ENCODE measurements at regions not wholly inside any gene's neighbourhood (a gene's known extent, or its start where the extent isn't known, plus 50 kb on each side); places are given as distances from the start of the nearest gene placed in this dataset.
"Not testable (repeated sequence)": the region's sequence is repeated elsewhere in the genome, so short reads cannot be mapped to it uniquely, and the experiment has no call there.

DNA sequence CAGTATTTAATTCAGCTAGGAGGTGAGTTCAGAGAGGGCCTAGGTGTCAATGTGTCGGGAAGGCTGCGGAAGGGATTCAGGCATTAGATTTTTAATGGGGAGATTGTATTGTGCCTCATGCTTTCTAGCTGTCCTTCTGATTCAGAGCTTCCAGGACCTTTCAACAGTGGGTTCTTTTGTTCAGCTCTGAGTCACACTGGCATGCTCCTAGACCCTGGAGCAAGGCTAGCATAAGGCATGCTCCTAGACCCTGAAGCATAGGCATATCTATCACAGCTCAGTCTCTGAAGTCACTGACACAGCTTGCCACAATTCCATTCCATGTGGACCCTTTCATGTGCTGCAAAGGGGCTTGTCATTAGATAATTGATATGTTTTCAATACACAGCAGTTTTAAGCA, 396.9 kb downstream of the RAB38 start:
- Histone ChIP-seq H3K27me3 (replicated peaks in 1 of 2; ENCODE audit: control insufficient read depth in 2 of 2, extremely low read depth in 1 of 2, insufficient read depth in 2 of 2, low read length in 1 of 2) (no peaks in the 10 kb centered on the region), H3K36me3 (ENCODE audit: control insufficient read depth in 2 of 2, extremely low read depth in 1 of 2, insufficient read depth in 1 of 2, low read length in 1 of 2) (no peaks in the 10 kb centered on the region), H3K4me1 (ENCODE audit: control insufficient read depth in 1 of 2, extremely low read depth in 1 of 2, insufficient read depth in 2 of 2, low read length in 2 of 2) (no peaks in the 10 kb centered on the region), H3K27ac (ENCODE audit: low read length) (no peak overlapping the region), H3K9me3 (no peaks in the 10 kb centered on the region), H3K4me3 (ENCODE audit: control insufficient read depth in 1 of 2, extremely low read depth in 1 of 2, low read length in 1 of 2) (no peak overlapping the region)
- DNase-seq (no peak), ATAC-seq (replicated peaks in 1 of 4) (no peak)
- no CpG with 5 or more reads among the region's 2 CpGs for WGBS (ENCODE audit: insufficient coverage)
- ChIA-PET POLR2A (no interaction called here), CTCF (no interaction called here)
- H3K36me3 Mint-ChIP-seq, result no peaks in the 10 kb centered on the region
- no peak overlapping the region for H3K27ac Mint-ChIP-seq
- H3K4me1 Mint-ChIP-seq, result no peaks in the 10 kb centered on the region
- no peak overlapping the region for H3K4me3 Mint-ChIP-seq
- peaks cover 0 to 7% (median 2%) of the 10 kb centered on the region in 3 donors for H3K9me3 Mint-ChIP-seq
- H3K27me3 Mint-ChIP-seq, result no peaks in the 10 kb centered on the region

DNA sequence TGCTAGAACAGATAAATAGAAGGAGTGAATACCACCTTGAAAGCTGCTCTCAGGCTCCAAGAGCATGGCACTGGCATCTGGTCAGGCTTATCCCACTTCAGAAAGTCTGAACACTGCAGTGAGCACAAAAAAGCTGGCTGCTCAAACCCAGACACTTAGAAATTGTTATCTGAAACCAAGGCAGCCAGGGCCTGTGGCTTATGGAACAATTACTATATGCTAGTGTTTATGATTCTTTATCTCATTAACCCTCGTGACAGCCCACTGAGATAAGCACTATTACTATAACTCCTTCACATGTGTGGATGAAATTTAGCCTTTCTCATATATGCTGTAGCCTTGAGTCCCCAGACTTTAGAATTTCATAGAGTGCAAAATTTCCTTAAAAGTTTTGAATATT, 400.2 kb downstream of the RAB38 start:
- ChIA-PET POLR2A (no interaction called here), CTCF (no interaction called here)
- WGBS (ENCODE audit: insufficient coverage), result no CpG with 5 or more reads among the region's 1 CpG
- ATAC-seq (replicated peaks in 1 of 4) (no peak), DNase-seq (no peak)
- H3K27me3 ChIP-seq (replicated peaks in 1 of 2; ENCODE audit: control insufficient read depth in 2 of 2, extremely low read depth in 1 of 2, insufficient read depth in 2 of 2, low read length in 1 of 2), result no peaks in the 10 kb centered on the region
- H3K27ac ChIP-seq (ENCODE audit: low read length), result no peak overlapping the region
- no peaks in the 10 kb centered on the region for H3K4me1 Mint-ChIP-seq
- no peaks in the 10 kb centered on the region for H3K36me3 ChIP-seq (ENCODE audit: control insufficient read depth in 2 of 2, extremely low read depth in 1 of 2, insufficient read depth in 1 of 2, low read length in 1 of 2)
- H3K4me3 Mint-ChIP-seq, result no peak overlapping the region
- no peaks in the 10 kb centered on the region for H3K27me3 Mint-ChIP-seq
- H3K36me3 Mint-ChIP-seq, result no peaks in the 10 kb centered on the region
- no peaks in the 10 kb centered on the region for H3K9me3 ChIP-seq
- H3K4me1 ChIP-seq (ENCODE audit: control insufficient read depth in 1 of 2, extremely low read depth in 1 of 2, insufficient read depth in 2 of 2, low read length in 2 of 2), result no peaks in the 10 kb centered on the region
- no peak overlapping the region for H3K4me3 ChIP-seq (ENCODE audit: control insufficient read depth in 1 of 2, extremely low read depth in 1 of 2, low read length in 1 of 2)
- H3K27ac Mint-ChIP-seq, result no peak overlapping the region
- H3K9me3 Mint-ChIP-seq, result peaks cover 0 to 2% (median 0%) of the 10 kb centered on the region in 3 donors

DNA sequence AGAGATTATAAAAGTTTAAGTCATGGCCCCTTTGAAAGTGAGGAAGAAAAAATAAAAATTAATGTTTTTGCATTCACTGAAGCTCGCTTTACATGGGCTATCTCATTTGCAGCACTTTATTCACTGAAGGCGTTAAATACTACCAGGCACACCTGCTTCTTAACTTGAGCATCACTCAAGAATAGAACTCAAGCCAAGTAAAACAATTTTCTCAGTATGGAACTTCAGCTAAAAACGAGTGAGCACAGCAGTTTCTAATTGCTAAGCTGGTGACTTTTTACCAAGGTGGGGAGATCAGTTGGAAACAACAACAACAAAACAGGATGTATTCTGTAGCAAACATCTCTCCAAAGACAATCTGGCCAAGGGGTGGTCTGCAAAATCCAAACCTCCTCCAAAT, 405.6 kb downstream of the RAB38 start:
- Histone ChIP-seq H3K9me3 (no peaks in the 10 kb centered on the region), H3K36me3 (ENCODE audit: control insufficient read depth in 2 of 2, extremely low read depth in 1 of 2, insufficient read depth in 1 of 2, low read length in 1 of 2) (no peaks in the 10 kb centered on the region), H3K4me1 (ENCODE audit: control insufficient read depth in 1 of 2, extremely low read depth in 1 of 2, insufficient read depth in 2 of 2, low read length in 2 of 2) (no peaks in the 10 kb centered on the region), H3K27me3 (replicated peaks in 1 of 2; ENCODE audit: control insufficient read depth in 2 of 2, extremely low read depth in 1 of 2, insufficient read depth in 2 of 2, low read length in 1 of 2) (no peaks in the 10 kb centered on the region), H3K27ac (ENCODE audit: low read length) (no peak overlapping the region), H3K4me3 (ENCODE audit: control insufficient read depth in 1 of 2, extremely low read depth in 1 of 2, low read length in 1 of 2) (no peak overlapping the region)
- H3K4me1 Mint-ChIP-seq, result no peaks in the 10 kb centered on the region
- DNase-seq (no peak), ATAC-seq (replicated peaks in 1 of 4) (no peak)
- H3K27me3 Mint-ChIP-seq, result no peaks in the 10 kb centered on the region
- no peak overlapping the region for H3K27ac Mint-ChIP-seq
- H3K4me3 Mint-ChIP-seq, result no peak overlapping the region
- ChIA-PET CTCF (interaction anchor here in 1 of 2 donors (0.7 kb wide), 1 partner anchor 712 kb away, joined by 3 read pairs; no protein-coding TSS in a partner anchor), POLR2A (no interaction called here)
- H3K9me3 Mint-ChIP-seq, result no peaks in the 10 kb centered on the region
- 100% methylated on average over 1 of the region's 3 CpGs for WGBS (ENCODE audit: insufficient coverage)
- H3K36me3 Mint-ChIP-seq, result no peaks in the 10 kb centered on the region

DNA sequence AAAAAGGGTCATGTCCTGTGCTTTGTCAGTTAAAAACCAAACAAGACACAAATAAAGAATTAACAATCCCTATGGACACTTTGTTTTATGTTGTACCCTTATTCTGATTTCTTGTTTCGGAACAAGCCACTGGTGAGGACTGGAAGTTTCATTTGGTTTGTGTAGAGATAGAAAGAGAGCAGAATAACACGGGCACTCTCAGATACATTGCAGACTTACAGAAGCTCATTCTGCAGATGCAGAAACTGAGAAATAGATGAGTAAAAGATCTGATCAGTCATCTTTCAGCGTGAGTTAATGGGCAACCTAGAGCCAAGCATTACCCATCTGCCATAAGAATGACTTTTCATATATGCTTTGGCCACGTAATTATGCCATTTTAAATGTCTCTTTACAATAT, 407.6 kb downstream of the RAB38 start:
- CTCF ChIA-PET, result interaction anchor here in 1 of 2 donors (0.6 kb wide), 1 partner anchor 347 kb away, joined by 3 read pairs; no protein-coding TSS in a partner anchor
- no peaks in the 10 kb centered on the region for H3K27me3 ChIP-seq (replicated peaks in 1 of 2; ENCODE audit: control insufficient read depth in 2 of 2, extremely low read depth in 1 of 2, insufficient read depth in 2 of 2, low read length in 1 of 2)
- H3K4me3 ChIP-seq (ENCODE audit: control insufficient read depth in 1 of 2, extremely low read depth in 1 of 2, low read length in 1 of 2), result no peak overlapping the region
- H3K9me3 ChIP-seq, result no peaks in the 10 kb centered on the region
- H3K27ac ChIP-seq (ENCODE audit: low read length), result no peak overlapping the region
- Mint-ChIP-seq H3K27ac (no peak overlapping the region), H3K4me1 (no peaks in the 10 kb centered on the region), H3K36me3 (no peaks in the 10 kb centered on the region), H3K4me3 (no peak overlapping the region), H3K27me3 (no peaks in the 10 kb centered on the region), H3K9me3 (peaks cover 0 to 6% (median 0%) of the 10 kb centered on the region in 3 donors)
- no CpG with 5 or more reads among the region's 4 CpGs for WGBS (ENCODE audit: insufficient coverage)
- no peaks in the 10 kb centered on the region for H3K4me1 ChIP-seq (ENCODE audit: control insufficient read depth in 1 of 2, extremely low read depth in 1 of 2, insufficient read depth in 2 of 2, low read length in 2 of 2)
- no peak for DNase-seq
- POLR2A ChIA-PET, result no interaction called here
- ATAC-seq (replicated peaks in 1 of 4), result no peak
- H3K36me3 ChIP-seq (ENCODE audit: control insufficient read depth in 2 of 2, extremely low read depth in 1 of 2, insufficient read depth in 1 of 2, low read length in 1 of 2), result no peaks in the 10 kb centered on the region

DNA sequence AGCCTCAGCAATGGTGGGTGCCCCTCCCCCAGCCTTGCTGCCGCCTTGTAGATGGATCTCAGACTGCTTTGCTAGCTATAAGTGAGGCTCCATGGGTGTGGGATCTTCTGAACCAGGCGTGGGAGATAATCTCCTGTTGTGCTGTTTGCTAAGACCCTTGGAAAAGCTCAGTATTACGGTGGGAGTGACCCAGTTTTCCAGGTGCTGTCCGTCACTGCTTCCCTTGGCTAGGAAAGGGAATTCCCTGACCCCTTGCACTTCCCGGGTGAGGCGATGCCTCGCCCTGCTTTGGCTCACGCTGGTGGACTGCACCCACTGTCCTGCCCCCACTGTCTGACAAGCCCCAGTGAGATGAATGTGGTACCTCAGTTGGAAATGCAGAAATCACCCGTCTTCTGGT, 411.2 kb downstream of the RAB38 start:
- 82% methylated on average over 6 of the region's 9 CpGs for WGBS (ENCODE audit: insufficient coverage)
- H3K27ac Mint-ChIP-seq; CTCF ChIA-PET; POLR2A ChIA-PET; DNase-seq; H3K27me3 Mint-ChIP-seq; H3K4me3 ChIP-seq (ENCODE audit: control insufficient read depth in 1 of 2, extremely low read depth in 1 of 2, low read length in 1 of 2); H3K4me1 ChIP-seq (ENCODE audit: control insufficient read depth in 1 of 2, extremely low read depth in 1 of 2, insufficient read depth in 2 of 2, low read length in 2 of 2); ATAC-seq (replicated peaks in 1 of 4); H3K4me3 Mint-ChIP-seq; H3K27me3 ChIP-seq (replicated peaks in 1 of 2; ENCODE audit: control insufficient read depth in 2 of 2, extremely low read depth in 1 of 2, insufficient read depth in 2 of 2, low read length in 1 of 2); H3K27ac ChIP-seq (ENCODE audit: low read length); H3K9me3 ChIP-seq; H3K36me3 Mint-ChIP-seq; H3K36me3 ChIP-seq (ENCODE audit: control insufficient read depth in 2 of 2, extremely low read depth in 1 of 2, insufficient read depth in 1 of 2, low read length in 1 of 2); H3K4me1 Mint-ChIP-seq: not testable (repeated sequence)
- peaks cover 4 to 20% (median 14%) of the 10 kb centered on the region in 3 donors for H3K9me3 Mint-ChIP-seq

DNA sequence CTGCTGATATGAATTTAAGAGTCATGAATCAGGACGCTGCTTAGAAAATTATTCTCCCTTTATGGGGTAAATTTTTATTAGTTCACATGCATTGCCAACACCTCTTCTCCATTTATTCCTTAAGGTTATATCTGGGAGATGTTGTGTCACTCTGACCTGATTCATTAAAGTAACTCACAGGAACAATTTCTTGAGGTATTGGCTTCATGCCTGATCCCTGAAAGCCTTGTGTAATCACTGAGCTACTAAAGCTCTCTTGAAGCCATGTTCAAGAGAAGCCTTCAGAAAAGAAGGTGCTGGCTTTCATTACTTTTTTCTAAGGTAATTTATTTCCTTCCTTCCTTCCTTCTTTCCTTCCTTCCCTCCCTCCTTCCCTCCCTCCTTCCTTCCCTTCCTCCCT, 420.6 kb downstream of the RAB38 start:
- no peaks in the 10 kb centered on the region for H3K9me3 ChIP-seq
- peaks cover 0 to 4% (median 3%) of the 10 kb centered on the region in 3 donors for H3K9me3 Mint-ChIP-seq
- no peaks in the 10 kb centered on the region for H3K4me1 Mint-ChIP-seq
- ATAC-seq (replicated peaks in 1 of 4), result no peak
- ChIA-PET CTCF (no interaction called here), POLR2A (no interaction called here)
- no peak overlapping the region for H3K27ac Mint-ChIP-seq
- no peak overlapping the region for H3K4me3 Mint-ChIP-seq
- no CpG with 5 or more reads among the region's 1 CpG for WGBS (ENCODE audit: insufficient coverage)
- no peaks in the 10 kb centered on the region for H3K4me1 ChIP-seq (ENCODE audit: control insufficient read depth in 1 of 2, extremely low read depth in 1 of 2, insufficient read depth in 2 of 2, low read length in 2 of 2)
- no peak overlapping the region for H3K4me3 ChIP-seq (ENCODE audit: control insufficient read depth in 1 of 2, extremely low read depth in 1 of 2, low read length in 1 of 2)
- no peaks in the 10 kb centered on the region for H3K27me3 ChIP-seq (replicated peaks in 1 of 2; ENCODE audit: control insufficient read depth in 2 of 2, extremely low read depth in 1 of 2, insufficient read depth in 2 of 2, low read length in 1 of 2)
- no peak for DNase-seq
- no peak overlapping the region for H3K27ac ChIP-seq (ENCODE audit: low read length)
- H3K36me3 ChIP-seq (ENCODE audit: control insufficient read depth in 2 of 2, extremely low read depth in 1 of 2, insufficient read depth in 1 of 2, low read length in 1 of 2), result no peaks in the 10 kb centered on the region
- no peaks in the 10 kb centered on the region for H3K27me3 Mint-ChIP-seq
- no peaks in the 10 kb centered on the region for H3K36me3 Mint-ChIP-seq

DNA sequence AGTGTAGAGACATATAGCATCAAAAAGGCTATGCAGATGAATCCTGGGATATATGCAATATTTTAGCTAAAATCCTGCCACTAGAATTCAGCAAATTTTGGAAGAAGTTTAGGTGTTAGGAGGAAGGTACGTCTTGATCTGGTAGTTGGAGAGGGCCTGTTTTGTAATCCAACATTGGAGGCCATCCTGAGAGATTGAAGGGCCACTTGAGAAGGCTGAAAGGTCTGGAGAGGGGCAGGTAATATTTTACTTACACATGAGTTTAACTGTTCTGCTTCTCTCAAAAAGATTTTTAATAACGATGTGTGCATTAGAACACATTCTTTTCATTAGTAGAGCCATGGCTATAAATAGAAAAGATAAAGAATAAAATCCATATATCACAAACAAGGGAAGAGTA, 422.1 kb downstream of the RAB38 start:
- H3K27ac Mint-ChIP-seq, result no peak overlapping the region
- ATAC-seq (replicated peaks in 1 of 4) (no peak), DNase-seq (no peak)
- Histone ChIP-seq H3K4me1 (ENCODE audit: control insufficient read depth in 1 of 2, extremely low read depth in 1 of 2, insufficient read depth in 2 of 2, low read length in 2 of 2) (no peaks in the 10 kb centered on the region), H3K36me3 (ENCODE audit: control insufficient read depth in 2 of 2, extremely low read depth in 1 of 2, insufficient read depth in 1 of 2, low read length in 1 of 2) (no peaks in the 10 kb centered on the region), H3K27me3 (replicated peaks in 1 of 2; ENCODE audit: control insufficient read depth in 2 of 2, extremely low read depth in 1 of 2, insufficient read depth in 2 of 2, low read length in 1 of 2) (no peaks in the 10 kb centered on the region), H3K27ac (ENCODE audit: low read length) (no peak overlapping the region), H3K4me3 (ENCODE audit: control insufficient read depth in 1 of 2, extremely low read depth in 1 of 2, low read length in 1 of 2) (no peak overlapping the region), H3K9me3 (no peaks in the 10 kb centered on the region)
- no peaks in the 10 kb centered on the region for H3K4me1 Mint-ChIP-seq
- ChIA-PET POLR2A (no interaction called here), CTCF (no interaction called here)
- no peaks in the 10 kb centered on the region for H3K9me3 Mint-ChIP-seq
- 100% methylated on average over 1 of the region's 2 CpGs for WGBS (ENCODE audit: insufficient coverage)
- no peaks in the 10 kb centered on the region for H3K36me3 Mint-ChIP-seq
- no peak overlapping the region for H3K4me3 Mint-ChIP-seq
- H3K27me3 Mint-ChIP-seq, result no peaks in the 10 kb centered on the region

Measured in T-cell (primary cell).